ENCODE measurements at regions not wholly inside any gene's neighbourhood (a gene's known extent, or its start where the extent isn't known, plus 50 kb on each side); places are given as distances from the start of the nearest gene placed in this dataset.

DNA sequence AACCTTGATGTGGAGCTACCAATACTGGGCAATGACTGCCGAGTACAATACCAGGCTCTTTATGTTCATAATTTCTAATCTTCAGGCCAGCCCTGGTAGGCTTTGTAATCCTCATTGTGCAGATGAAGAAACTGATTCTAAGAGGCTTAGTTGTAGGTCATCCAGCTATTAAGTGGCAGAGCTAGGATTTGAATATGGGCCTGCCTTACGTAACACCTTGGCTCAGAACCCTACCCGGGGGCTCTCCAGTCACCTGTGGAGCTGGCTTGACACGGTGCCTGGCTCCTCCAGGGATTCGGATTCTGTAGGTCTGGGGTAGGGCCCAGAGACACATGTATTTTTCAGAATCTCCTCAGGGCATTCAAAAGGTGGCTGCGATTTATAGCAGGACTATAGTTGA is 515.5 kb downstream of the QKI start:
- H3K9me2 ChIP-seq (replicated peaks; ENCODE audit: insufficient read depth) = no peaks in the 10 kb centered on the region
- no peak overlapping the region for H3K4me3 ChIP-seq
- H3K27me3 ChIP-seq = no peaks in the 10 kb centered on the region
- H3K27ac ChIP-seq = no peak overlapping the region
- H2AFZ ChIP-seq = no peak overlapping the region
- H4K20me1 ChIP-seq (ENCODE audit: insufficient read depth, poor library complexity, severe bottlenecking) = no peaks in the 10 kb centered on the region
- DNase-seq (ENCODE audit: low spot score) = no peak
- H3K4me2 ChIP-seq = no peak overlapping the region
- no peaks in the 10 kb centered on the region for H3K79me2 ChIP-seq
- 90% methylated on average over 6 of the region's 6 CpGs for WGBS (ENCODE audit: low lambda C conversion rate, missing lambda C conversion rate)
- no peaks in the 10 kb centered on the region for H3K9me3 ChIP-seq (ENCODE audit: low read depth)
- H3K4me1 ChIP-seq (ENCODE audit: insufficient read depth) = no peaks in the 10 kb centered on the region
- H3K36me3 ChIP-seq (replicated peaks; ENCODE audit: insufficient read depth, low read depth) = no peaks in the 10 kb centered on the region
- TF ChIP-seq, protein P1, sequence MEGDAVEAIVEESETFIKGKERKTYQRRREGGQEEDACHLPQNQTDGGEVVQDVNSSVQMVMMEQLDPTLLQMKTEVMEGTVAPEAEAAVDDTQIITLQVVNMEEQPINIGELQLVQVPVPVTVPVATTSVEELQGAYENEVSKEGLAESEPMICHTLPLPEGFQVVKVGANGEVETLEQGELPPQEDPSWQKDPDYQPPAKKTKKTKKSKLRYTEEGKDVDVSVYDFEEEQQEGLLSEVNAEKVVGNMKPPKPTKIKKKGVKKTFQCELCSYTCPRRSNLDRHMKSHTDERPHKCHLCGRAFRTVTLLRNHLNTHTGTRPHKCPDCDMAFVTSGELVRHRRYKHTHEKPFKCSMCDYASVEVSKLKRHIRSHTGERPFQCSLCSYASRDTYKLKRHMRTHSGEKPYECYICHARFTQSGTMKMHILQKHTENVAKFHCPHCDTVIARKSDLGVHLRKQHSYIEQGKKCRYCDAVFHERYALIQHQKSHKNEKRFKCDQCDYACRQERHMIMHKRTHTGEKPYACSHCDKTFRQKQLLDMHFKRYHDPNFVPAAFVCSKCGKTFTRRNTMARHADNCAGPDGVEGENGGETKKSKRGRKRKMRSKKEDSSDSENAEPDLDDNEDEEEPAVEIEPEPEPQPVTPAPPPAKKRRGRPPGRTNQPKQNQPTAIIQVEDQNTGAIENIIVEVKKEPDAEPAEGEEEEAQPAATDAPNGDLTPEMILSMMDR (IDR thresholded peaks at IDR 0.05; ENCODE audit: poor library complexity) = no peak
- TF ChIP-seq EZH2 (IDR thresholded peaks at IDR 0.05; ENCODE audit: borderline replicate concordance) = no peak

DNA sequence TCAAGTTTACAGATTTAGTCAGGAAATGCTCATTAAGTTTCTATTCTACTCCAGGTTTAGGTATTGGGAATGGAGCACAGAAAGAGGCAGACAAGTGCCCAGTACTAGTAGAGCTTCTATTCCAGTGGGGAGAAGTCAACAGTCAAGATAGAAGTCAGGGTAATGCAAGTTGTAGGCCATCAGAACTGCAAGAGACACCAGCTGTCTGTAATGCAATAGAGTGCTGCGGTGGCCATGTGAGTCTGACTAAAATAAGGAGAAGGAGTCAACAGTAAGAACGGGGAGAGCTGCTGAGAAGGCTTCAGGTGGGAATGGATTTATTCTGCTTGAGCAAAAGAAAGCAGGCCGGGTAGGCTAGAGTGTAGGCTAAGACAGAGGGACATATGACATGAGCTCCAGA is 515.0 kb downstream of the QKI start:
- no peak for DNase-seq (ENCODE audit: low spot score)
- TF ChIP-seq EZH2 (IDR thresholded peaks at IDR 0.05; ENCODE audit: borderline replicate concordance) = no peak
- TF ChIP-seq, protein P1 (IDR thresholded peaks at IDR 0.05; ENCODE audit: poor library complexity) = no peak
- no peak for TF ChIP-seq EZH2phosphoT487 (IDR thresholded peaks at IDR 0.05; ENCODE audit: low read depth, severe bottlenecking, unreplicated experiment)
- Histone ChIP-seq H3K4me1 (ENCODE audit: insufficient read depth) (no peaks in the 10 kb centered on the region), H3K36me3 (replicated peaks; ENCODE audit: insufficient read depth, low read depth) (no peaks in the 10 kb centered on the region), H3K9me3 (ENCODE audit: low read depth) (no peaks in the 10 kb centered on the region), H2AFZ (no peak overlapping the region), H3K79me2 (no peaks in the 10 kb centered on the region), H3K9me2 (replicated peaks; ENCODE audit: insufficient read depth) (no peaks in the 10 kb centered on the region), H3K4me3 (no peak overlapping the region), H3K27ac (no peak overlapping the region), H4K20me1 (ENCODE audit: insufficient read depth, poor library complexity, severe bottlenecking) (no peaks in the 10 kb centered on the region), H3K27me3 (no peaks in the 10 kb centered on the region), H3K4me2 (no peak overlapping the region)
- WGBS (ENCODE audit: low lambda C conversion rate, missing lambda C conversion rate) = 88% methylated on average over 3 of the region's 3 CpGs

DNA sequence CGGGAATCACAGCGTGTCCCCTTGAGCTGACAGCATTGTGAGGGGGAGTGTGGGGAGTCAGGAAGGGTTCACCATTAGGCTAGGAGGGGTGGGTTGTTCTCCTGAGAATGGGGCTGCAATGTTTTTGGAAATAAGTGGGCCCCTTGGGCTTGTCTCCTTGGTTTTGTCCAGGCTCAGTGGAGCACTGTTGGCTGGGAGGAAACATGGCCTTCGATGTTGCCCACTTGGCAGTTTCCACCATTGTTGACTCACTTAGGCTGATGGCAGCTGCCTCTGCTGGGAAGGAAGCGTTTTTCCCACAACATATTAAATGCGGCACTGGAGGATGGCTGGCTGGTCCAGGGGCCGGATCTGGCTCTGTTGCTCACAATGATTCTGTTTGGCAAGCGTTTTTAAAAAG is 512.1 kb downstream of the QKI start:
- 92% methylated on average over 7 of the region's 7 CpGs for WGBS (ENCODE audit: low lambda C conversion rate, missing lambda C conversion rate)
- Histone ChIP-seq H3K27me3 (no peaks in the 10 kb centered on the region), H3K4me3 (no peak overlapping the region), H2AFZ (no peak overlapping the region), H3K9me2 (replicated peaks; ENCODE audit: insufficient read depth) (no peaks in the 10 kb centered on the region), H3K79me2 (no peaks in the 10 kb centered on the region), H4K20me1 (ENCODE audit: insufficient read depth, poor library complexity, severe bottlenecking) (no peaks in the 10 kb centered on the region), H3K36me3 (replicated peaks; ENCODE audit: insufficient read depth, low read depth) (no peaks in the 10 kb centered on the region), H3K4me1 (ENCODE audit: insufficient read depth) (no peaks in the 10 kb centered on the region), H3K4me2 (no peak overlapping the region), H3K27ac (no peak overlapping the region), H3K9me3 (ENCODE audit: low read depth) (no peaks in the 10 kb centered on the region)
- TF ChIP-seq, protein P1 (IDR thresholded peaks at IDR 0.05; ENCODE audit: poor library complexity) = no peak
- TF ChIP-seq EZH2 (IDR thresholded peaks at IDR 0.05; ENCODE audit: borderline replicate concordance) = no peak
- TF ChIP-seq EZH2phosphoT487 (IDR thresholded peaks at IDR 0.05; ENCODE audit: low read depth, severe bottlenecking, unreplicated experiment) = no peak
- DNase-seq (ENCODE audit: low spot score) = no peak

DNA sequence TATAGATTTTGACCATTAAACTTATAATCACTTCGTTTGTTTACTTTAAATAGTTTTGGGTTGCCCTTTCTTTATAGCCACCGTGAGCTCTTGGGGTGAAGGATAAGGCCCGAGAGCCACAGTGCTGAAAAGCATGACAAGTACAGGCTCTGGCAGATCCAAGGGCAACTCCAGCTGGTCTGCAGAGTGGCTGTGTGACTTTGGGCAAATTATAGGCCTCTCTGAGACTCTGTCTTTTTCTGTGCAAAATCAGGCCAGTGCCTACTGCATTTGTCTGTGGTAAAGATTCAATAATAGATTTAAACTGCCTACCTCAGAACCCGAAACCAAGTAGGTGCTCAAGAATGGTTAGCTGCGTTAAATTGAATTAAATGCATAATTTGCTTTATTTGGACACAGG is 511.3 kb downstream of the QKI start:
- no peaks in the 10 kb centered on the region for H3K9me3 ChIP-seq (ENCODE audit: low read depth)
- H3K36me3 ChIP-seq (replicated peaks; ENCODE audit: insufficient read depth, low read depth) = no peaks in the 10 kb centered on the region
- no peaks in the 10 kb centered on the region for H3K9me2 ChIP-seq (replicated peaks; ENCODE audit: insufficient read depth)
- no peak overlapping the region for H3K4me3 ChIP-seq
- TF ChIP-seq EZH2phosphoT487 (IDR thresholded peaks at IDR 0.05; ENCODE audit: low read depth, severe bottlenecking, unreplicated experiment) (no peak), EZH2 (IDR thresholded peaks at IDR 0.05; ENCODE audit: borderline replicate concordance) (no peak)
- TF ChIP-seq, protein P1 (IDR thresholded peaks at IDR 0.05; ENCODE audit: poor library complexity) = no peak
- no peaks in the 10 kb centered on the region for H3K79me2 ChIP-seq
- no peaks in the 10 kb centered on the region for H3K4me1 ChIP-seq (ENCODE audit: insufficient read depth)
- no peak for DNase-seq (ENCODE audit: low spot score)
- no peak overlapping the region for H3K4me2 ChIP-seq
- no peak overlapping the region for H2AFZ ChIP-seq
- H3K27ac ChIP-seq = no peak overlapping the region
- no peaks in the 10 kb centered on the region for H4K20me1 ChIP-seq (ENCODE audit: insufficient read depth, poor library complexity, severe bottlenecking)
- no peaks in the 10 kb centered on the region for H3K27me3 ChIP-seq
- 93% methylated on average over 5 of the region's 5 CpGs for whole genome bisulfite sequencing (ENCODE audit: low lambda C conversion rate, missing lambda C conversion rate)
